ENCODE measurements at regions not wholly inside any gene's neighbourhood (a gene's known extent, or its start where the extent isn't known, plus 50 kb on each side); places are given as distances from the start of the nearest gene placed in this dataset.

GRCh38 chr3:76985645-76986044 is 54.3 kb upstream of the ROBO2 start:
- TF ChIP-seq CTCF (IDR thresholded peaks at IDR 0.05) (no peak), POLR2A (IDR thresholded peaks at IDR 0.05) (no peak)
